ENCODE measurements at regions not wholly inside any gene's neighbourhood (a gene's known extent, or its start where the extent isn't known, plus 50 kb on each side); places are given as distances from the start of the nearest gene placed in this dataset.

- H3K9me3 ChIP-seq (ENCODE audit: low read depth) = no peaks in the 10 kb centered on the region
- H3K9me2 ChIP-seq (ENCODE audit: insufficient read depth) = no peaks in the 10 kb centered on the region
- in situ Hi-C loops (cut with MboI) = no loop called here
- H3K27ac ChIP-seq = no peak overlapping the region
- 72 to 75% methylated on average over 7 of the region's 7 CpGs for WGBS, 2 experiments (ENCODE audit: low coverage in 1 of 2, low lambda C conversion rate in 2 of 2, missing lambda C conversion rate in 2 of 2)
- no peaks in the 10 kb centered on the region for H3K79me2 ChIP-seq (ENCODE audit: insufficient read depth)
- 0 out of 2 replicates have a peak, but pooled peaks cover 3% of the 10 kb centered on the region for H3K4me1 ChIP-seq (ENCODE audit: insufficient read depth)
- H3K4me2 ChIP-seq (ENCODE audit: unreplicated experiment) = no peak overlapping the region
- no peak overlapping the region for H3K9ac ChIP-seq
- no peak for DNase-seq
- no peak overlapping the region for H2AFZ ChIP-seq
- no peak overlapping the region for H3K4me3 ChIP-seq
- no peak for TF ChIP-seq EZH2phosphoT487 (IDR thresholded peaks at IDR 0.05; ENCODE audit: insufficient read depth, low read depth)
- TF ChIP-seq EZH2 (IDR thresholded peaks at IDR 0.05; ENCODE audit: insufficient read depth, poor library complexity, severe bottlenecking) = no peak
- H3K36me3 ChIP-seq (ENCODE audit: low read depth) = no peaks in the 10 kb centered on the region
- H3F3A ChIP-seq (ENCODE audit: insufficient read depth) = no peaks in the 10 kb centered on the region
- no peaks in the 10 kb centered on the region for H4K20me1 ChIP-seq (ENCODE audit: insufficient read depth)
- no peaks in the 10 kb centered on the region for H3K27me3 ChIP-seq (replicated peaks; ENCODE audit: insufficient read depth)
Observed at GRCh38 chr2:18218160-18218933, 339.9 kb downstream of the KCNS3 start.

GRCh38 chr2:18214936-18215335 lies 336.5 kb downstream of the KCNS3 start:
- Histone ChIP-seq H3K9me3 (ENCODE audit: low read depth) (no peaks in the 10 kb centered on the region), H3K27ac (no peak overlapping the region), H3K27me3 (replicated peaks; ENCODE audit: insufficient read depth) (peaks cover 7% of the 10 kb centered on the region; the same call in 1 of the 2 replicates), H3K9ac (no peak overlapping the region), H4K20me1 (ENCODE audit: insufficient read depth) (no peaks in the 10 kb centered on the region), H3K4me2 (ENCODE audit: unreplicated experiment) (no peak overlapping the region), H3K9me2 (ENCODE audit: insufficient read depth) (no peaks in the 10 kb centered on the region), H3K4me3 (no peak overlapping the region), H3K36me3 (ENCODE audit: low read depth) (no peaks in the 10 kb centered on the region), H3K79me2 (ENCODE audit: insufficient read depth) (no peaks in the 10 kb centered on the region), H3K4me1 (ENCODE audit: insufficient read depth) (0 out of 2 replicates have a peak, but pooled peaks cover 3% of the 10 kb centered on the region), H2AFZ (no peak overlapping the region), H3F3A (ENCODE audit: insufficient read depth) (0 out of 2 replicates have a peak, but pooled peaks cover 5% of the 10 kb centered on the region)
- in situ Hi-C loops (cut with MboI) = no loop called here
- 60 to 67% methylated on average over 2 of the region's 2 CpGs for WGBS, 2 experiments (ENCODE audit: low coverage in 1 of 2, low lambda C conversion rate in 2 of 2, missing lambda C conversion rate in 2 of 2)
- no peak for TF ChIP-seq EZH2phosphoT487 (IDR thresholded peaks at IDR 0.05; ENCODE audit: insufficient read depth, low read depth)
- DNase-seq = peak; percentile 34

- Histone ChIP-seq H3K9me3 (ENCODE audit: low read depth) (no peaks in the 10 kb centered on the region), H3K4me2 (ENCODE audit: unreplicated experiment) (no peak overlapping the region), H3F3A (ENCODE audit: insufficient read depth) (0 out of 2 replicates have a peak, but pooled peaks cover 5% of the 10 kb centered on the region), H3K27me3 (replicated peaks; ENCODE audit: insufficient read depth) (peaks cover 7% of the 10 kb centered on the region; the same call in 1 of the 2 replicates), H4K20me1 (ENCODE audit: insufficient read depth) (no peaks in the 10 kb centered on the region), H3K27ac (no peak overlapping the region), H3K9me2 (ENCODE audit: insufficient read depth) (no peaks in the 10 kb centered on the region), H3K79me2 (ENCODE audit: insufficient read depth) (no peaks in the 10 kb centered on the region), H3K9ac (no peak overlapping the region), H3K4me1 (ENCODE audit: insufficient read depth) (0 out of 2 replicates have a peak, but pooled peaks cover 3% of the 10 kb centered on the region), H3K36me3 (ENCODE audit: low read depth) (no peaks in the 10 kb centered on the region), H2AFZ (no peak overlapping the region), H3K4me3 (no peak overlapping the region)
- DNase-seq = no peak
- WGBS, 2 experiments (ENCODE audit: low coverage in 1 of 2, low lambda C conversion rate in 2 of 2, missing lambda C conversion rate in 2 of 2) = 78 to 80% methylated on average over 11 of the region's 11 CpGs
- in situ Hi-C loops (cut with MboI) = no loop called here
- TF ChIP-seq EZH2phosphoT487 (IDR thresholded peaks at IDR 0.05; ENCODE audit: insufficient read depth, low read depth) (no peak), EZH2 (IDR thresholded peaks at IDR 0.05; ENCODE audit: insufficient read depth, poor library complexity, severe bottlenecking) (no peak)
Observed at GRCh38 chr2:18213986-18214385, 335.5 kb downstream of the KCNS3 start.

GRCh38 chr2:18209934-18210639 lies 331.6 kb downstream of the KCNS3 start:
- H2AFZ ChIP-seq = no peak overlapping the region
- 0 out of 2 replicates have a peak, but pooled peaks cover under 1% of the 10 kb centered on the region for H3K4me1 ChIP-seq (ENCODE audit: insufficient read depth)
- peak; percentile 31 for DNase-seq
- 64 to 79% methylated on average over 4 of the region's 4 CpGs for WGBS, 2 experiments (ENCODE audit: low coverage in 1 of 2, low lambda C conversion rate in 2 of 2, missing lambda C conversion rate in 2 of 2)
- H3K9ac ChIP-seq = no peak overlapping the region
- H3K79me2 ChIP-seq (ENCODE audit: insufficient read depth) = no peaks in the 10 kb centered on the region
- in situ Hi-C loops (cut with MboI) = no loop called here
- no peaks in the 10 kb centered on the region for H3K36me3 ChIP-seq (ENCODE audit: low read depth)
- H3K27me3 ChIP-seq (replicated peaks; ENCODE audit: insufficient read depth) = peaks cover 7% of the 10 kb centered on the region; the same call in 1 of the 2 replicates
- no peak for TF ChIP-seq EZH2 (IDR thresholded peaks at IDR 0.05; ENCODE audit: insufficient read depth, poor library complexity, severe bottlenecking)
- no peak for TF ChIP-seq EZH2phosphoT487 (IDR thresholded peaks at IDR 0.05; ENCODE audit: insufficient read depth, low read depth)
- H4K20me1 ChIP-seq (ENCODE audit: insufficient read depth) = no peaks in the 10 kb centered on the region
- H3K4me2 ChIP-seq (ENCODE audit: unreplicated experiment) = no peak overlapping the region
- H3K4me3 ChIP-seq = no peak overlapping the region
- no peaks in the 10 kb centered on the region for H3K9me2 ChIP-seq (ENCODE audit: insufficient read depth)
- 0 out of 2 replicates have a peak, but pooled peaks cover 5% of the 10 kb centered on the region for H3F3A ChIP-seq (ENCODE audit: insufficient read depth)
- no peak overlapping the region for H3K27ac ChIP-seq
- H3K9me3 ChIP-seq (ENCODE audit: low read depth) = no peaks in the 10 kb centered on the region

Measured in GM23248 (cell line).